ENCODE measurements at regions not wholly inside any gene's neighbourhood (a gene's known extent, or its start where the extent isn't known, plus 50 kb on each side); places are given as distances from the start of the nearest gene placed in this dataset.

- no peak for TF ChIP-seq EZH2 (IDR thresholded peaks at IDR 0.05; ENCODE audit: borderline replicate concordance, control insufficient read depth, low read depth, low read length)
- no peak for TF ChIP-seq CEBPB (IDR thresholded peaks at IDR 0.05; ENCODE audit: borderline replicate concordance in 1 of 2, low read depth in 2 of 2, low read length in 2 of 2)
- no peak for TF ChIP-seq POLR2A (IDR thresholded peaks at IDR 0.05; ENCODE audit: low read depth, low read length)
- no peak for TF ChIP-seq CTCF (IDR thresholded peaks at IDR 0.05 in 2 of 3, conservative IDR thresholded peaks at IDR 0.05 in 1 of 3; ENCODE audit: control insufficient read depth in 2 of 3, extremely low read depth in 1 of 3, insufficient read depth in 1 of 3, low read depth in 3 of 3, low read length in 3 of 3)
- no peak for TF ChIP-seq CBX3 (IDR thresholded peaks at IDR 0.05; ENCODE audit: borderline replicate concordance, low read depth)
- TF ChIP-seq RAD21 (IDR thresholded peaks at IDR 0.05; ENCODE audit: insufficient read depth, low read depth, low read length), result no peak
- no peak for TF ChIP-seq MLLT1 (IDR thresholded peaks at IDR 0.05)
- no peak for TF ChIP-seq ELK1 (IDR thresholded peaks at IDR 0.05; ENCODE audit: low read depth, low read length)
- TF ChIP-seq SIN3A (IDR thresholded peaks at IDR 0.05; ENCODE audit: low read depth, low read length), result no peak
- no peak for TF ChIP-seq YY1 (IDR thresholded peaks at IDR 0.05; ENCODE audit: low read depth, low read length)
- TF ChIP-seq BCL3 (IDR thresholded peaks at IDR 0.05; ENCODE audit: borderline replicate concordance, insufficient read depth, low read depth, low read length, poor library complexity, severe bottlenecking), result no peak
- no peak for TF ChIP-seq NR2C1 (IDR thresholded peaks at IDR 0.05)
- TF ChIP-seq GATAD2B (conservative IDR thresholded peaks at IDR 0.05; ENCODE audit: low read depth), result no peak
- TF ChIP-seq TCF7 (IDR thresholded peaks at IDR 0.05; ENCODE audit: borderline replicate concordance), result no peak
These were observed 53.7 kb upstream of the ZNF267 start for GRCh38 chr16:31819948-31820347.

Data from GM12878 (cell line).